Rectal smooth muscle tissue (tissue), 1 donor: ENCODE measurements at regions not wholly inside any gene's neighbourhood (a gene's known extent, or its start where the extent isn't known, plus 50 kb on each side); places are given as distances from the start of the nearest gene placed in this dataset.

Experiments
- H3K27ac ChIP-seq: one replicate; pipeline ENCODE4 v1.7.0; 2013; ENCODE audit warnings: low read depth, low read length, inconsistent platforms
- H3K27me3 ChIP-seq: one replicate; pipeline ENCODE4 v1.7.0; 2013; ENCODE audit warnings: low read length; ENCODE audit not compliant: control insufficient read depth, insufficient read depth
- H3K36me3 ChIP-seq: one replicate; pipeline ENCODE4 v1.7.0; 2013; ENCODE audit warnings: low read length; ENCODE audit not compliant: control insufficient read depth, insufficient read depth
- H3K4me1 ChIP-seq: one replicate; pipeline ENCODE4 v1.7.0; 2013; ENCODE audit warnings: low read length; ENCODE audit not compliant: control insufficient read depth, insufficient read depth
- H3K4me3 ChIP-seq: one replicate; pipeline ENCODE4 v1.7.0; 2013; ENCODE audit warnings: low read length
- H3K9ac ChIP-seq: one replicate; pipeline ENCODE4 v1.7.0; 2013; ENCODE audit warnings: low read length

DNA sequence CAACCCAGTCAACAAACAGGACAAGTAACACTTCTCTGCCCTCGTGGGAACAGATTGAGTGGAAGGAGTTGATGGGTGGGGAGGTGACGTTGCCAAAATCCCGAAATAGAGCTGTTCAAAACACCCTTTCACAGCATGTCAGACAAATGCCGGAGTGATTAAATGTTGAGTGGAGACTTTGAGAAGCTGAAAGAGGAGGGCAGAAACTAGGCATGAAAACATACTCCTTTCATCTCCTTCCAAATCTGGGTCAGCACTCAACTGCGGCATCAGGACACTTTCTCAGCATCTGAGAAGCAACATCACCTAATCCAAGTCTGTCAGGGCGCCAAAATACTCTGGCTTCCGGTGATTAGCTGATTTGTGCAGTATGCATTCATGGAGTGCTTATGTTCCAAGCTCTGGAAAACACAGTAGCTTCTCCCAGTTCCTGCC is 51.5 kb upstream of the MRI1 start:
- Histone ChIP-seq H3K4me3 (no peak overlapping the region), H3K9ac (no peak overlapping the region), H3K27me3 (no peaks in the 10 kb centered on the region), H3K27ac (no peak overlapping the region), H3K4me1 (peaks cover 3% of the 10 kb centered on the region), H3K36me3 (no peaks in the 10 kb centered on the region)

DNA sequence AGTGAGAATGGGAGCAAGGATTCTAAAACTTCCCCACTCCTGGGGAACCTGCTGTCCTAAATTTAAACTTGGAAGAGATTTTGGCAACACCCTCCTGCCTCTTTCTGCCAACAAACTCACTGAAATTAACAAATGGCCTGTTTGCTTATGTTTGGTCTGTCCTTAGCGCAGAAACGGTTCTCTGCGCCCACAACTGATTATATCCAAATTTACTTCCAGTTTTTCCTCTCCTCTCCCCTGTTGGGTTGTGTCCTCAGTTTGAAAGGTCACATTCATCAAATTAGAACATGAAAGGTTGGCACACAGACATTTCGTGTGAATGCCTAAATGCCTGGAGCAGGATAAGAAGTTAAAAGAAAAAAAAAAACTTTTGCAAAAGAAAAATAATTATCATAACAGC is 56.4 kb upstream of the MRI1 start:
- Histone ChIP-seq H3K4me3 (no peak overlapping the region), H3K27me3 (no peaks in the 10 kb centered on the region), H3K36me3 (no peaks in the 10 kb centered on the region), H3K27ac (no peak overlapping the region), H3K9ac (no peak overlapping the region), H3K4me1 (peaks cover 3% of the 10 kb centered on the region)

DNA sequence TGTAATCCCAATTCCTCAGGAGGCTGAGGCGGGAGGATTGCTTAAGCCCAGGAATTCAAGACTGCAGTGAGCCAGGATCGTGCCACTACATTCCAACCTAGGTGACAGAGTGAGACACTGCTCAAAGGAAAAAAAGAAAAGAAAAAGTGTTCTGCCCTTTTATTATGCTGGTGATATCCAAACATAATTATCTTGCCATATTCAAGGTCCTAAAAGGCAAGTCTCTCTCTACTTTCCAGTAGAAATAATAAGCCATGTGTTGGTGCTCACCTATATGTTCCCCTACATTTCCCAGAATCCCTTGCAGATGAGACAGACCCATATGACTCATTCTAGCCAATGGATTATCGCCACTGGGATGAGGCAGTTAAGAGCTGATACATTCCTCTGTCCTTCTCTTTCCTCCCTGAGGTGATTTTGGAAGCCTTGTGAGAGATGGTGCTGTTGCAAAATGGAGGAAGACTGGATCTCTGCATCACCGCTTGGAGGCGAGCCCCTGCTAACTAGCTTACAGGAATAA is 58.3 kb upstream of the MRI1 start:
- Histone ChIP-seq H3K4me1 (peaks cover 3% of the 10 kb centered on the region), H3K36me3 (no peaks in the 10 kb centered on the region), H3K4me3 (no peak overlapping the region), H3K27ac (no peak overlapping the region), H3K9ac (no peak overlapping the region), H3K27me3 (no peaks in the 10 kb centered on the region)

DNA sequence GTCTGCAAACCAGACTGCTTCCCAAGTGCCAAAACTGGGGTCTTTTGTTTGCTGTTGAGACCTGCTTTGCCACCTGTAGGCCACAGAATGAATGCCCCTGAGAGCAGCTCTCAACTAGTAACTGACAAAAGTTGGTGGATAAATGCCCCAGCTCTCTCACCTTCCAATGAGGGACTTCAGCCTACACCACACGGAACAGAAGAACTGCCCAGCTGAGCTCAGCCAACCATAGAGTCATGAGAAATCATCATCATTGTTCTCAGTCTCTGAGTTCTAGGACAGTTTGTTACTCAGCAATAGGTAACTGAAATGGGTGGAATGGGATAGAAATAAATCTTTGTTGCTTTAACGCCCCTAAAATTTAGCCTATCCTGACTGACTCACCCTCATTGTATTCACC is 59.1 kb upstream of the MRI1 start:
- no peaks in the 10 kb centered on the region for H3K27me3 ChIP-seq
- H3K27ac ChIP-seq, result no peak overlapping the region
- H3K36me3 ChIP-seq, result no peaks in the 10 kb centered on the region
- peaks cover 3% of the 10 kb centered on the region for H3K4me1 ChIP-seq
- no peak overlapping the region for H3K4me3 ChIP-seq
- no peak overlapping the region for H3K9ac ChIP-seq

DNA sequence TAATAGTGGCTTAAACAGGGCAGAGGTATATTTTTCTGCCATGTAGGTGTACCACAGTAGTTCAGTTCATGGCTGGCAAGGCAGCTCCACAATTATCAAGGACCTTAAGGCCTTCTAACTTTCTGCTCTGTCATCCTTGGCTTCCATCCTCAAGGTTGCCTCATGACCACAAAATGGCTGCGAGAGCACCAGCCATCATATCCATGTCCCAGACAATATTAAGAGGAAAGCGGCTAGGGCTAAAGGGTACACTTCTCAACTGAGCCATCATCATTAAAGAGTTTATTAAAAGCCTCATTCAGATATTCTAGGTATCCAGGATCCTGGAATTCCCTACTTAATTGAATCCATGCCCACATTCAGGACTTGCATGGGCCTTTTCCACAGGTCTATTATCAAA is 62.7 kb upstream of the MRI1 start:
- Histone ChIP-seq H3K36me3 (no peaks in the 10 kb centered on the region), H3K27me3 (no peaks in the 10 kb centered on the region), H3K4me1 (no peaks in the 10 kb centered on the region), H3K27ac (no peak overlapping the region), H3K4me3 (no peak overlapping the region), H3K9ac (no peak overlapping the region)

DNA sequence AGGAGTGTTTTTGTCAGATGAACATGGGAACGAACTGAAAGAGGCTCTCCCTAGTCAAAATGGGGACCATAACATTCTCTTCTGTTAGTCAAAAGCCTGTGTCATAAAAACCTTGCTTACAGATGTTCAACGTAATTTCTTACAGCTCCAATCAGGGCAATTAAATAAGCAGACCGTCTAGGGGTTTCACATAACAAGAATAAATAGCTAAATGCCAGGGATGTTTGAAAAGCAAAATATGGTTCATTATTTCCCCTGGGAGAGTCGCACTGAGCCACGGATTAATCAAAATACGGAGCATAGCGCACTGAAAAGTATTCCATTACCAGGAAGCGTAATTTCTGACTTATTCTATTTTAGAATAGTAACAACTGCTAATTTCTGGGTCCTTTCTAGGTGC is 63.7 kb upstream of the MRI1 start:
- no peaks in the 10 kb centered on the region for H3K27me3 ChIP-seq
- H3K4me1 ChIP-seq, result no peaks in the 10 kb centered on the region
- no peak overlapping the region for H3K4me3 ChIP-seq
- no peak overlapping the region for H3K27ac ChIP-seq
- no peaks in the 10 kb centered on the region for H3K36me3 ChIP-seq
- H3K9ac ChIP-seq, result no peak overlapping the region

DNA sequence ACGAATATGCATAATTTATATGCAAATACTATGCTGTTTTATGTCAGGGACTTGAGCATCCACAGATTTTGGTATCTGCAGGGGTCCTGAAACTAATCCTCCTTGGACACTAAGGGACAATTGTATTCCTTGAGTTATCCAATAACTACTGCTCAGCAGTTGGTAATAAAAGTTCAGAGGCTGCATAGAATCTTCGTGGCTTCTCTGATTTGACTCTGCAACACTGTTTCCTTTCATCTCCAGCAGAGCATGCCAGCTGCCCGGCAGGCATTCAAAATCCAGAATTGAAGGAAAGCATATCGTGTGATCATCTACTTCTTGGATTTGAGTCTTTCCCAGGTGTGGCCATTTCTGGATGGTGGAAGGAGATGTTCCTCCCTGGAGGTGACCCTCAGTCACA is 64.5 kb upstream of the MRI1 start:
- H3K4me1 ChIP-seq, result no peaks in the 10 kb centered on the region
- H3K27ac ChIP-seq, result no peak overlapping the region
- no peaks in the 10 kb centered on the region for H3K27me3 ChIP-seq
- no peaks in the 10 kb centered on the region for H3K36me3 ChIP-seq
- no peak overlapping the region for H3K4me3 ChIP-seq
- no peak overlapping the region for H3K9ac ChIP-seq

DNA sequence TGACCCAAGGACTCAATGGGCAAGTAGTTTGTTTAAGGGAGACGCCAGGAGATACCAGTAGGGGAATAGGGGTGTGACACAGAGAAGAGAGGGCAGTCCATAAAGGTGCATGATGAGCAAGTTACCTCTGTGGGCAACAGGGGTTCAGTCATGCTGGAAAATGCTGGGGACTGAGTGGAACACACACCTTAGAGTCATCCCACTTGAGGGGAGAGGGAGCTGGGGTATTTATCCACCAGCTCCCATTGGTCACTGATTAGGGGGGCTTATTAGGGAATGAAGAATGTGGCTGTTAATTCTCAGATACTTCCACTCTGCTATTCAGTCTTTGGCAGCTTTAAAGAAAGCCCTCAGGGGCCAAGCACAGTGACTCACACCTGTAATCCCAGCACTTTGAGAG is 67.5 kb upstream of the MRI1 start:
- no peaks in the 10 kb centered on the region for H3K4me1 ChIP-seq
- H3K27ac ChIP-seq, result no peak overlapping the region
- no peaks in the 10 kb centered on the region for H3K36me3 ChIP-seq
- H3K27me3 ChIP-seq, result no peaks in the 10 kb centered on the region
- no peak overlapping the region for H3K9ac ChIP-seq
- H3K4me3 ChIP-seq, result no peak overlapping the region

DNA sequence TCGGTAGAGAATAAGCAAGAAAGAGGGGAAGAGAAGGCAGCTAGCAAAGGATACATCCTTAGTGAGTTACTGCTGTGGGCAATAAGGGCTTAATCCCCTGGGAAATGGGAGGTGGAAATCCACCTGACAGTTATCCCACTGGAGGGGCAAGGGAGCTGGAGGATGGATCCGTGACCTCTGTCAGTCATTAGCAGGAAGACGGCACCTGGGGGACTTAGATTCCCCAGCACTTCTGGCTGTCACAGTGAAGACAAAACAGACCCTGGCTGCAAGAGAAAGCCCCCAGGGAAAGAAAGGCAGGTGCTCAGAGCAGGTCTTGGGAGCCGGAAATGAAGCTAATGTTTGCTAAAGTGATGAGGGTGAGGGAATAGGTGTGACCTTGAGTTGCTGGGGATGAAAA is 70.4 kb upstream of the MRI1 start:
- Histone ChIP-seq H3K9ac (no peak overlapping the region), H3K4me3 (no peak overlapping the region), H3K27me3 (no peaks in the 10 kb centered on the region), H3K4me1 (no peaks in the 10 kb centered on the region), H3K36me3 (no peaks in the 10 kb centered on the region), H3K27ac (no peak overlapping the region)

DNA sequence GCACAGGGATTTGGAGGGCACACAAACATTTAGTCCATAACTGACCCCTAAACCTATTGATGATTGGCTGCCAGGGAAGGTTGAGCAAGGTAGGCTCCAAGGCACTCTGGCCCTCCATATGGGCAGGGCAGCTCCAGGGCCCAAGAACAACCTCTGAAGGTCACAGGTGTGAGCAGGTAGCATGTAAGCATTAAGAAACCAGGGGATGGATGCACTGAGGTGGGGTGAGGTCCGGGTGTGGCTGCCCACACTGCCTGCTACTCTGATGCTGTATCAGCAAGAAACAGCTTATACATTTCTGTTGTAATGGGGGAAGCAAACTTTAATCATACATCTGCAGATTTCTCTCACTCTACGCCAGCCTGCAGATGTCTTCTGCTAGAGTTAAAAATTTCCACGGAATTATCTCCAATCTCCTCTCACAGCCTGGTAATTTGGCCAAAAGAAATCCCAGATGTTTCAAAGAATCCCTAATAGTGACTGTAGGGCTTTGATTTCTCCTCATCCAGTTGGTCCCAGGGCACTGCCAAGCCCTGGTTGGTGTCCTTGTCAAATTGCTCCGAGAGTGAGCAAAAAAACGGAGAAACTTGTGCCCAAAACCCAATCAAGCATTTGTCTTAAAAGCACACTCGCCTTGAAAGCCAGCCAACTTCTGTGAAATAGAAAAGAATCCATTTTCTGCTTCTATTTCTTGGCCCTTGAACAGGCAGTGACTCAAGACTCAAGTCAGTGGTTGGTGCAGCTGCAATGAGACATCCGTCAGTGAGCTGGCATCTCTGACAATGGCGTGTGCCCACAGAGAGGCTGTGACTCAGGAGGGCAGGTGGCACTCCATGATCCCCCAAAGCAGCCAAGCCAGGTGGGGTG is 72.5 kb upstream of the MRI1 start:
- Histone ChIP-seq H3K27ac (no peak overlapping the region), H3K4me1 (no peaks in the 10 kb centered on the region), H3K4me3 (no peak overlapping the region), H3K27me3 (no peaks in the 10 kb centered on the region), H3K9ac (no peak overlapping the region), H3K36me3 (no peaks in the 10 kb centered on the region)

DNA sequence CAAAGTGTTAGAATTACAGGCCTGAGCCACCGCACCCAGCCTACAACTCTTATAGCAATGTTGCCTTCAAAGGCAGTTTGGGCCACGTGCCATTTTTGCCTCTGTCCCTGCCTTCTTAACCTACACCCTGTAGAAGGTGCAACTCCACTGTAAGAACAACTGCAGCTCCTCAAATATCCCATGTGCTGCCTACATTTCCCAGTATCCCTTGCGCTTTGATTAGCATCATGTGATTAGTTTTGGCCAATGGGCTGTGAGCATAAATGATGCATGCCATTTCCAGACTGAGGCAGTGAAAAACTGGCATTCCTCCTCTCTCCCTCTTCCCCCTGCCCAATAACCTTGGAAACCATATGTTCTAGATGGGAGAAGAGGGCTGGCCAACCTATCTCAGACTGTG is 75.2 kb upstream of the MRI1 start:
- Histone ChIP-seq H3K27ac (no peak overlapping the region), H3K27me3 (no peaks in the 10 kb centered on the region), H3K4me3 (no peak overlapping the region), H3K4me1 (no peaks in the 10 kb centered on the region), H3K9ac (no peak overlapping the region), H3K36me3 (no peaks in the 10 kb centered on the region)

DNA sequence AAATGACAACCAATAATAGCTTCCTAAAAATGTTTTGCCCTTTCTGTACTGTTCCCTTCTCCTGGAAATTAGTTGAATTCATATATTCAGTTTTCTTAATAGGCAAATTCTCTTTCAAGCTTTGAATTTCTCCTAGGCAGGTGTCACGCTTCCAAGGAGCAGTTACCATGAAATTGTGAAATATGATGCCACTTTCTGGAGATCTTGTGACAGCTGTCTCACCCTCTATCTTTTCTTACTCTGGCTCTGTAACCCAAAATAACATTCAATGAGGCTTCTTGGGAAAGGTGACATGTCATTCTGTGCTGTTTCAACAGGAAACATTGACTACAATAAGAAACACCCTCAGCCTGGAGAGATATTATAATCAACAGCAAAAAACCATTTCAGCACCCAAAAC is 80.3 kb upstream of the MRI1 start:
- H3K4me3 ChIP-seq, result no peak overlapping the region
- H3K36me3 ChIP-seq, result no peaks in the 10 kb centered on the region
- no peak overlapping the region for H3K27ac ChIP-seq
- no peaks in the 10 kb centered on the region for H3K27me3 ChIP-seq
- H3K4me1 ChIP-seq, result no peaks in the 10 kb centered on the region
- H3K9ac ChIP-seq, result no peak overlapping the region

DNA sequence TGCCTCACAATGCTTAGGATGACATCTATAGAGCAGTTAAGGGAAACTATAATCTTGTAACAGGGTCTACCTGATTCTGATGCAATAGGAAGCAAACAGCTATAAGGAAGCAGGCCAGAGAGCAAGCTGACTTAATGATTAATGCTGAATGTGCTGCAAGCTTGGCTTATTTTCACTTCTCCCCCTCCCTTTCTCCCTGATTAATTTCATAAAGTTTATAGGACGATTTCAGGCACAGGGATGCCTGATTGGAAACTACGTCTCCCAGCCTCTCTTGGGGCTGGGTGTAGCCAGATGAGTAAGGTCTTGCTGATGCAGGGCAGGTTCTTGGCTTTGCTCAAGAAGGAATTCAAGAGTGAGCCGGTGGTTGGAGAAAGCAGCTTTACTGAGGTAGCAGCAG is 82.8 kb upstream of the MRI1 start:
- no peaks in the 10 kb centered on the region for H3K36me3 ChIP-seq
- no peaks in the 10 kb centered on the region for H3K4me1 ChIP-seq
- H3K9ac ChIP-seq, result no peak overlapping the region
- H3K27me3 ChIP-seq, result no peaks in the 10 kb centered on the region
- H3K4me3 ChIP-seq, result no peak overlapping the region
- no peak overlapping the region for H3K27ac ChIP-seq
